ENCODE measurements at regions not wholly inside any gene's neighbourhood (a gene's known extent, or its start where the extent isn't known, plus 50 kb on each side); places are given as distances from the start of the nearest gene placed in this dataset.

DNA sequence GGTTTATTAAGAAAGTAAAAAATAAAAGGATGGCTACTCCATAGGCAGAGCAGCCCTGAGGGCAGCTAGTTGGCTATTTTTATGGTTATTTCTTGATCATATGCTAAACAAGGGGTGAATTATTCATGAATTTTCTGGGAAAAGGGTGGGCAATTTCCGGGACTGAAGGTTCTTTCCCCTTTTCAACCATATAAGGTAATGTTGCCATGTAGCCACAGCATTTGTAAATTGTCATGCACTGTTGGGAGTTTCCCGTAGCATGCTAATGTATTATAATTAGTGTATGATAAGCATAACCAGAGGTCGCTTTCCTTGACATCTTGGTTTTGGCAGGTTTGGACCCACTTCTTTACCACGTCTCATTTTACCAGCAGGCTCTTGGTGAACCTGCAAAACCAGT, 610.4 kb upstream of the B3GAT1 start:
- TF ChIP-seq CTCF (IDR thresholded peaks at IDR 0.05) (no peak), EZH2 (IDR thresholded peaks at IDR 0.05) (no peak), EZH2phosphoT487 (IDR thresholded peaks at IDR 0.05) (no peak)
